Astrocyte (in vitro differentiated cells and primary cell): ENCODE measurements at regions not wholly inside any gene's neighbourhood (a gene's known extent, or its start where the extent isn't known, plus 50 kb on each side); places are given as distances from the start of the nearest gene placed in this dataset.

Experiments
- CTCF ChIP-seq: IDR thresholded peaks from 2 replicates; pipeline ENCODE4 v1.5.1; 2011; ENCODE audit warnings: low read depth, mild to moderate bottlenecking, inconsistent platforms, low read length, moderate library complexity; ENCODE audit not compliant: insufficient read depth
- EZH2 ChIP-seq: IDR thresholded peaks from 2 replicates; pipeline ENCODE4 v1.6.1; 2012; ENCODE audit warnings: mild to moderate bottlenecking, low read length, inconsistent platforms; ENCODE audit not compliant: insufficient read depth

DNA sequence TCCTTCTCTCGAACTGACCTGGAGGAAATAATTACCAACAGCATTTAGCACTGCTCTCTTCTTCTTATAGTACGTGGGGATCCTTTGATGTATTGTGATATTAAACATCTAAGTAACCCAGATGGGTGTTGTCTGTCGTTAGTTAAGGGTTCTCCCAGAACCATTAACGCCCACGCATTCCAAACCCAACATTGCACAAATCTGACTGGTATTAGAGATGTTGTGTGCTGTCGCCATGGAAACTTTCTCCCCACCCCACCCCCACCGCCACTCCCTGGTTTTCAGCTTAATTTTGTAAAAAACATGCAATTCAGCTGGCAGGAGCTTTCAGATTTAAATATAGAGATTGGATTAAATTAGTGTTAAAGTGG lies 1495.2 kb downstream of the TBC1D22A start:
- no peak for TF ChIP-seq CTCF
- no peak for TF ChIP-seq EZH2
